ENCODE measurements at regions not wholly inside any gene's neighbourhood (a gene's known extent, or its start where the extent isn't known, plus 50 kb on each side); places are given as distances from the start of the nearest gene placed in this dataset.

GRCh38 chr10:16258291-16259040 is 178.3 kb upstream of the PTER start:
- Histone ChIP-seq H3K27me3 (no peaks in the 10 kb centered on the region), H3K9me3 (no peaks in the 10 kb centered on the region), H3K27ac (no peak overlapping the region), H3K36me3 (no peaks in the 10 kb centered on the region), H3K4me3 (no peak overlapping the region), H3K4me1 (no peaks in the 10 kb centered on the region)
- no peak for TF ChIP-seq CTCF (IDR thresholded peaks at IDR 0.05)
- TF ChIP-seq POLR2AphosphoS5 (IDR thresholded peaks at IDR 0.05): no peak
- TF ChIP-seq POLR2A (IDR thresholded peaks at IDR 0.05): no peak
- TF ChIP-seq EP300 (IDR thresholded peaks at IDR 0.05): no peak
- 69% methylated on average over 6 of the region's 6 CpGs for WGBS
- DNase-seq (ENCODE audit: low spot score in 2 of 2): no peak

GRCh38 chr10:16259726-16260125 is 177.1 kb upstream of the PTER start:
- no peak for DNase-seq (ENCODE audit: low spot score in 2 of 2)
- no peak overlapping the region for H3K27ac ChIP-seq
- 50% methylated on average over 1 of the region's 1 CpG for WGBS
- H3K9me3 ChIP-seq: no peaks in the 10 kb centered on the region
- no peaks in the 10 kb centered on the region for H3K27me3 ChIP-seq
- TF ChIP-seq POLR2A (IDR thresholded peaks at IDR 0.05): no peak
- H3K4me1 ChIP-seq: no peaks in the 10 kb centered on the region
- H3K4me3 ChIP-seq: no peak overlapping the region
- H3K36me3 ChIP-seq: no peaks in the 10 kb centered on the region

GRCh38 chr10:16260388-16260787 is 176.4 kb upstream of the PTER start:
- no peak for TF ChIP-seq EP300 (IDR thresholded peaks at IDR 0.05)
- no peak for TF ChIP-seq POLR2A (IDR thresholded peaks at IDR 0.05)
- no peak for TF ChIP-seq POLR2AphosphoS5 (IDR thresholded peaks at IDR 0.05)
- no peak for TF ChIP-seq CTCF (IDR thresholded peaks at IDR 0.05)

GRCh38 chr10:16271571-16271970 is 165.2 kb upstream of the PTER start:
- no peaks in the 10 kb centered on the region for H3K9me3 ChIP-seq
- no peak overlapping the region for H3K4me3 ChIP-seq
- WGBS: 45% methylated on average over 1 of the region's 1 CpG
- DNase-seq (ENCODE audit: low spot score in 2 of 2): no peak
- no peak overlapping the region for H3K27ac ChIP-seq
- no peak for TF ChIP-seq EP300 (IDR thresholded peaks at IDR 0.05)
- no peak for TF ChIP-seq POLR2A (IDR thresholded peaks at IDR 0.05)
- TF ChIP-seq POLR2AphosphoS5 (IDR thresholded peaks at IDR 0.05): no peak
- no peak for TF ChIP-seq CTCF (IDR thresholded peaks at IDR 0.05)
- H3K36me3 ChIP-seq: no peaks in the 10 kb centered on the region
- H3K27me3 ChIP-seq: no peaks in the 10 kb centered on the region
- H3K4me1 ChIP-seq: no peaks in the 10 kb centered on the region

More at GRCh38 chr10:16260388-16260787, 176.4 kb upstream of the PTER start:
- H3K27me3 ChIP-seq: no peaks in the 10 kb centered on the region
- H3K27ac ChIP-seq: no peak overlapping the region
- H3K4me3 ChIP-seq: no peak overlapping the region
- no peak for DNase-seq (ENCODE audit: low spot score in 2 of 2)
- no peaks in the 10 kb centered on the region for H3K9me3 ChIP-seq
- no peaks in the 10 kb centered on the region for H3K36me3 ChIP-seq
- no peaks in the 10 kb centered on the region for H3K4me1 ChIP-seq

- Histone ChIP-seq H3K9me3 (no peaks in the 10 kb centered on the region), H3K27ac (no peak overlapping the region), H3K36me3 (no peaks in the 10 kb centered on the region), H3K27me3 (no peaks in the 10 kb centered on the region), H3K4me1 (no peaks in the 10 kb centered on the region), H3K4me3 (no peak overlapping the region)
- no peak for DNase-seq (ENCODE audit: low spot score in 2 of 2)
- WGBS: 66% methylated on average over 3 of the region's 3 CpGs
- TF ChIP-seq EP300 (IDR thresholded peaks at IDR 0.05): no peak
- no peak for TF ChIP-seq CTCF (IDR thresholded peaks at IDR 0.05)
- TF ChIP-seq POLR2AphosphoS5 (IDR thresholded peaks at IDR 0.05): no peak
- TF ChIP-seq POLR2A (IDR thresholded peaks at IDR 0.05): no peak
Observed at GRCh38 chr10:16274911-16275310, 161.9 kb upstream of the PTER start.

GRCh38 chr10:16280595-16280994 is 156.2 kb upstream of the PTER start:
- 82% methylated on average over 4 of the region's 4 CpGs for WGBS
- Histone ChIP-seq H3K4me1 (no peaks in the 10 kb centered on the region), H3K36me3 (no peaks in the 10 kb centered on the region), H3K27me3 (no peaks in the 10 kb centered on the region), H3K27ac (no peak overlapping the region), H3K4me3 (no peak overlapping the region), H3K9me3 (no peaks in the 10 kb centered on the region)
- no peak for TF ChIP-seq POLR2A (IDR thresholded peaks at IDR 0.05)
- no peak for TF ChIP-seq CTCF (IDR thresholded peaks at IDR 0.05)
- no peak for TF ChIP-seq POLR2AphosphoS5 (IDR thresholded peaks at IDR 0.05)
- TF ChIP-seq EP300 (IDR thresholded peaks at IDR 0.05): no peak
- no peak for DNase-seq (ENCODE audit: low spot score in 2 of 2)
